ENCODE measurements at regions not wholly inside any gene's neighbourhood (a gene's known extent, or its start where the extent isn't known, plus 50 kb on each side); places are given as distances from the start of the nearest gene placed in this dataset.

GRCh38 chrX:121146059-121146628 lies 98.7 kb downstream of the GLUD2 start:
- no peak for DNase-seq (ENCODE audit: extremely low spot score)
- CTCF ChIA-PET, result interaction anchor here (0.9 kb wide), 1 partner anchor 14 kb away, joined by 3 read pairs; no protein-coding TSS in a partner anchor
- POLR2A ChIA-PET, result no interaction called here
- no peak for TF ChIP-seq CTCF (IDR thresholded peaks at IDR 0.05; ENCODE audit: control extremely low read depth, extremely low read depth, low read depth, missing control alignments)

GRCh38 chrX:121150217-121150616 lies 102.8 kb downstream of the GLUD2 start:
- no peak for DNase-seq (ENCODE audit: extremely low spot score)
- POLR2A ChIA-PET, result no interaction called here
- TF ChIP-seq CTCF (IDR thresholded peaks at IDR 0.05; ENCODE audit: control extremely low read depth, extremely low read depth, low read depth, missing control alignments), result no peak
- CTCF ChIA-PET, result interaction anchor here (0.9 kb wide), 1 partner anchor 10 kb away, joined by 4 read pairs; no protein-coding TSS in a partner anchor

- no peak for TF ChIP-seq CTCF (IDR thresholded peaks at IDR 0.05; ENCODE audit: control extremely low read depth, extremely low read depth, low read depth, missing control alignments)
- DNase-seq (ENCODE audit: extremely low spot score), result no peak
- POLR2A ChIA-PET, result no interaction called here
- CTCF ChIA-PET, result no interaction called here
Observed at GRCh38 chrX:121151293-121151692, 103.9 kb downstream of the GLUD2 start.

GRCh38 chrX:121154858-121155404 lies 107.5 kb downstream of the GLUD2 start:
- ChIA-PET CTCF (no interaction called here), POLR2A (no interaction called here)
- no peak for DNase-seq (ENCODE audit: extremely low spot score)
- no peak for TF ChIP-seq CTCF (IDR thresholded peaks at IDR 0.05; ENCODE audit: control extremely low read depth, extremely low read depth, low read depth, missing control alignments)

- POLR2A ChIA-PET, result no interaction called here
- TF ChIP-seq CTCF (IDR thresholded peaks at IDR 0.05; ENCODE audit: control extremely low read depth, extremely low read depth, low read depth, missing control alignments), result no peak
Observed at GRCh38 chrX:121160987-121161386, 113.6 kb downstream of the GLUD2 start.

GRCh38 chrX:121161501-121161933 lies 114.1 kb downstream of the GLUD2 start:
- ChIA-PET POLR2A (no interaction called here), CTCF (no interaction called here)
- no peak for DNase-seq (ENCODE audit: extremely low spot score)
- no peak for TF ChIP-seq CTCF (IDR thresholded peaks at IDR 0.05; ENCODE audit: control extremely low read depth, extremely low read depth, low read depth, missing control alignments)

More at GRCh38 chrX:121160987-121161386, 113.6 kb downstream of the GLUD2 start:
- peak; percentile 17 for DNase-seq (ENCODE audit: extremely low spot score)
- CTCF ChIA-PET, result no interaction called here
